Gastroesophageal sphincter (tissue), 4 donors: ENCODE measurements at regions not wholly inside any gene's neighbourhood (a gene's known extent, or its start where the extent isn't known, plus 50 kb on each side); places are given as distances from the start of the nearest gene placed in this dataset.

Experiments
- ATAC-seq: fragments of 150-250 bp; one replicate; pipeline ENCODE4 v1.9.1; 2016; ENCODE audit warnings: mild to moderate bottlenecking, moderate library complexity
- H3K27ac ChIP-seq, 4 donors: fragments of 200-600 bp; sonication (generic) in 3 of 4; 1 replicate in 3 of 4; 2 replicates in 1 of 4; pipeline ENCODE4 v1.5.1; 2016 to 2019
- H3K27me3 ChIP-seq: fragments of 200-600 bp; sonication (generic); one replicate; pipeline ENCODE4 v1.5.1; 2019
- H3K36me3 ChIP-seq, 2 donors: fragments of 200-600 bp; sonication (generic); one replicate each; pipeline ENCODE4 v1.5.1; 2019; ENCODE audit warnings: control low read depth in 1 of 2
- H3K4me1 ChIP-seq, 3 donors: fragments of 200-600 bp; sonication (generic); 1 replicate in 2 of 3; 2 replicates in 1 of 3; pipeline ENCODE4 v1.5.1; 2016 to 2019; ENCODE audit warnings: control low read depth in 2 of 3
- H3K4me3 ChIP-seq, 2 donors: fragments of 200-600 bp; sonication (generic); one replicate each; pipeline ENCODE4 v1.5.1; 2019; ENCODE audit warnings: mild to moderate bottlenecking in 1 of 2, moderate library complexity in 1 of 2
- H3K9me3 ChIP-seq, 3 donors: fragments of 200-600 bp; sonication (generic); one replicate each; pipeline ENCODE4 v1.5.1; 2017 to 2019; ENCODE audit warnings: control low read depth in 2 of 3
- CTCF ChIP-seq, 4 experiments: fragments of 200-600 bp in 2 of 4; fragments of 450-650 bp in 2 of 4; sonication (generic) in 1 of 4; IDR thresholded peaks; one replicate each; pipeline ENCODE4 v1.5.1; 2017 to 2019; ENCODE audit warnings: antibody characterized with exemption in 4 of 4, mild to moderate bottlenecking in 2 of 4, moderate library complexity in 2 of 4
- EP300 ChIP-seq: sonication (generic); formaldehyde crosslinking; IDR thresholded peaks from one replicate; pipeline ENCODE4 v1.6.1; 2017; ENCODE audit warnings: antibody characterized with exemption, mild to moderate bottlenecking
- POLR2A ChIP-seq, 2 donors: fragments of 450-650 bp; IDR thresholded peaks; one replicate each; pipeline ENCODE4 v1.6.1; 2017; ENCODE audit warnings: antibody characterized with exemption in 2 of 2, mild to moderate bottlenecking in 2 of 2, moderate library complexity in 1 of 2
- POLR2AphosphoS5 ChIP-seq: sonication (generic); formaldehyde crosslinking; IDR thresholded peaks from one replicate; pipeline ENCODE4 v1.6.1; 2017; ENCODE audit warnings: antibody characterized with exemption
- WGBS, 2 donors: methylation state at CpG; one replicate each; pipeline ENCODE4 v1.1.5; 2018; ENCODE audit warnings: low coverage in 1 of 2; 5-methylcytosine and 5-hydroxymethylcytosine counted together

GRCh38 chr4:97479388-97479787 is 663.9 kb downstream of the STPG2 start:
- no peak for TF ChIP-seq POLR2AphosphoS5
- no peak for TF ChIP-seq EP300
- no peak for TF ChIP-seq POLR2A (IDR thresholded peaks at IDR 0.05)
- TF ChIP-seq CTCF (IDR thresholded peaks at IDR 0.05), result no peak
- 53 to 62% methylated on average over 1 of the region's 1 CpG for WGBS, 2 donors
- no peaks in the 10 kb centered on the region for H3K9me3 ChIP-seq
- H3K4me3 ChIP-seq, result no peak overlapping the region
- no peak overlapping the region for H3K27ac ChIP-seq
- no peaks in the 10 kb centered on the region for H3K4me1 ChIP-seq
- no peaks in the 10 kb centered on the region for H3K27me3 ChIP-seq
- no peak for ATAC-seq
- no peaks in the 10 kb centered on the region for H3K36me3 ChIP-seq

GRCh38 chr4:97491856-97492255 is 651.4 kb downstream of the STPG2 start:
- WGBS, 2 donors, result 79 to 82% methylated on average over 2 to 3 of the region's 3 CpGs
- ATAC-seq, result no peak
- H3K4me1 ChIP-seq, result no peaks in the 10 kb centered on the region

GRCh38 chr4:97493815-97494518 is 649.3 kb downstream of the STPG2 start:
- no peak for ATAC-seq
- H3K27ac ChIP-seq, result no peak overlapping the region
- no peaks in the 10 kb centered on the region for H3K36me3 ChIP-seq
- TF ChIP-seq POLR2A (IDR thresholded peaks at IDR 0.05), result no peak
- no peaks in the 10 kb centered on the region for H3K9me3 ChIP-seq
- 15 to 27% methylated on average over 1 of the region's 1 CpG for WGBS, 2 donors
- H3K4me3 ChIP-seq, result no peak overlapping the region
- no peaks in the 10 kb centered on the region for H3K4me1 ChIP-seq
- H3K27me3 ChIP-seq, result no peaks in the 10 kb centered on the region

More at GRCh38 chr4:97491856-97492255, 651.4 kb downstream of the STPG2 start:
- H3K27me3 ChIP-seq, result no peaks in the 10 kb centered on the region
- no peaks in the 10 kb centered on the region for H3K9me3 ChIP-seq
- no peak overlapping the region for H3K4me3 ChIP-seq
- no peaks in the 10 kb centered on the region for H3K36me3 ChIP-seq
- H3K27ac ChIP-seq, result no peak overlapping the region
- no peak for TF ChIP-seq EP300
- TF ChIP-seq POLR2A (IDR thresholded peaks at IDR 0.05), result no peak
- no peak for TF ChIP-seq POLR2AphosphoS5
- TF ChIP-seq CTCF (IDR thresholded peaks at IDR 0.05), result no peak

GRCh38 chr4:97496298-97496873 is 646.9 kb downstream of the STPG2 start:
- no peaks in the 10 kb centered on the region for H3K4me1 ChIP-seq
- H3K36me3 ChIP-seq, result no peaks in the 10 kb centered on the region
- no peak overlapping the region for H3K27ac ChIP-seq
- 39 to 59% methylated on average over 3 of the region's 3 CpGs for WGBS, 2 donors
- ATAC-seq, result no peak
- H3K27me3 ChIP-seq, result no peaks in the 10 kb centered on the region
- H3K9me3 ChIP-seq, result no peaks in the 10 kb centered on the region
- no peak overlapping the region for H3K4me3 ChIP-seq
- no peak for TF ChIP-seq POLR2AphosphoS5
- no peak for TF ChIP-seq POLR2A (IDR thresholded peaks at IDR 0.05)
- TF ChIP-seq EP300, result no peak
- TF ChIP-seq CTCF (IDR thresholded peaks at IDR 0.05), result no peak

DNA sequence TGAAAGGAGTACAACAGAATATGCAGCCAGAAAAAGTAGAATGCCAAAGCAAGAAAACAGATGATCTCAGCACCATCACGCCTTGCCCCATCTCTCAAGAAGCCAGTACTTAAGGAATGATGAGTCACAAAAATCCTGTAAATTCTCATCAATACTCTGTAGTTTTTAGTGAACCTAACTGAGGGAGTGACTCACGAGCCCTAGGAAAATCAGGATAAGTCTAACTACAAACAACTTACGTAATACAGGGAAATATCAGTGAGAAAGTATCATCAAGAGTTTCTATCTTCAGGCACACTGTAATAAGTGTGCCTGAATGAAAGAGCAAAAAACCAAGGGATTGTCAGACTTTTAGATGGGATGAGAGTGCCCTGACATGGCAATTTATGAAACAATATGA is 644.4 kb downstream of the STPG2 start:
- Histone ChIP-seq H3K36me3 (no peaks in the 10 kb centered on the region), H3K9me3 (no peaks in the 10 kb centered on the region), H3K27me3 (no peaks in the 10 kb centered on the region), H3K4me3 (no peak overlapping the region), H3K4me1 (no peaks in the 10 kb centered on the region), H3K27ac (no peak overlapping the region)
- WGBS, 2 donors, result 58 to 70% methylated on average over 2 to 3 of the region's 3 CpGs
- ATAC-seq, result no peak
- TF ChIP-seq CTCF (IDR thresholded peaks at IDR 0.05) (no peak), POLR2A (IDR thresholded peaks at IDR 0.05) (no peak), POLR2AphosphoS5 (no peak), EP300 (no peak)
